Ascending aorta (tissue), 2 donors: ENCODE measurements at regions not wholly inside any gene's neighbourhood (a gene's known extent, or its start where the extent isn't known, plus 50 kb on each side); places are given as distances from the start of the nearest gene placed in this dataset.

Experiments
- DNase-seq, 2 donors: peaks; one replicate each; pipeline ENCODE4 v3.0.0-alpha.2; 2019; ENCODE audit warnings: low spot score in 2 of 2
- H3K27ac ChIP-seq, 2 donors: fragments of 200-600 bp; sonication (generic); one replicate each; pipeline ENCODE4 v1.5.1; 2016 to 2017; ENCODE audit warnings: mild to moderate bottlenecking in 1 of 2
- H3K27me3 ChIP-seq: fragments of 200-600 bp; sonication (generic); one replicate; pipeline ENCODE4 v1.5.1; 2017
- H3K36me3 ChIP-seq, 2 donors: fragments of 200-600 bp; sonication (generic); one replicate each; pipeline ENCODE4 v1.5.1; 2016
- H3K4me1 ChIP-seq, 2 donors: fragments of 200-600 bp; sonication (generic); one replicate each; pipeline ENCODE4 v1.5.1; 2016 to 2017; ENCODE audit warnings: mild to moderate bottlenecking in 1 of 2
- H3K4me3 ChIP-seq, 2 donors: fragments of 200-600 bp; sonication (generic); one replicate each; pipeline ENCODE4 v1.5.1; 2016 to 2017; ENCODE audit warnings: mild to moderate bottlenecking in 1 of 2
- H3K9me3 ChIP-seq, 2 donors: fragments of 200-600 bp; sonication (generic); one replicate each; pipeline ENCODE4 v1.5.1; 2016
- CTCF ChIP-seq, 3 experiments: fragments of 200-600 bp in 2 of 3; fragments of 450-650 bp in 1 of 3; sonication (generic) in 2 of 3; IDR thresholded peaks; one replicate each; pipeline ENCODE4 v1.5.1; 2016 to 2019; ENCODE audit warnings: antibody characterized with exemption in 3 of 3, mild to moderate bottlenecking in 1 of 3, moderate library complexity in 1 of 3
- intact Hi-C: fragments of 100-400 bp; cut with DNase I; formaldehyde crosslinking; loops from one replicate; pipeline ENCODE4 v1.15.1; 2023

GRCh38 chr15:92538115-92538514, 117.5 kb downstream of the FAM174B start:
- Histone ChIP-seq H3K4me1 (no peaks in the 10 kb centered on the region), H3K4me3 (no peak overlapping the region), H3K27ac (no peak overlapping the region), H3K9me3 (no peaks in the 10 kb centered on the region), H3K27me3 (no peaks in the 10 kb centered on the region), H3K36me3 (no peaks in the 10 kb centered on the region)
- no peak for TF ChIP-seq CTCF (IDR thresholded peaks at IDR 0.05)
- no peak for DNase-seq
- intact Hi-C loops = no loop called here

GRCh38 chr15:92533298-92533697, 122.3 kb downstream of the FAM174B start:
- H3K36me3 ChIP-seq = no peaks in the 10 kb centered on the region
- intact Hi-C loops = no loop called here
- no peaks in the 10 kb centered on the region for H3K27me3 ChIP-seq
- TF ChIP-seq CTCF (IDR thresholded peaks at IDR 0.05) = no peak
- H3K4me3 ChIP-seq = no peak overlapping the region
- no peak for DNase-seq
- no peaks in the 10 kb centered on the region for H3K4me1 ChIP-seq
- H3K9me3 ChIP-seq = no peaks in the 10 kb centered on the region
- no peak overlapping the region for H3K27ac ChIP-seq

- Histone ChIP-seq H3K27ac (no peak overlapping the region), H3K9me3 (no peaks in the 10 kb centered on the region), H3K36me3 (no peaks in the 10 kb centered on the region), H3K27me3 (no peaks in the 10 kb centered on the region), H3K4me1 (no peaks in the 10 kb centered on the region), H3K4me3 (no peak overlapping the region)
- TF ChIP-seq CTCF (IDR thresholded peaks at IDR 0.05) = no peak
- DNase-seq = no peak
- intact Hi-C loops = no loop called here
Observed at GRCh38 chr15:92531406-92531805, 124.2 kb downstream of the FAM174B start.

GRCh38 chr15:92528736-92529135, 126.8 kb downstream of the FAM174B start:
- H3K27ac ChIP-seq = no peak overlapping the region
- H3K36me3 ChIP-seq = no peaks in the 10 kb centered on the region
- intact Hi-C loops = loop anchor here (10.0 kb wide), 1 partner anchor 156 kb away; no protein-coding TSS in a partner anchor
- H3K4me1 ChIP-seq = no peaks in the 10 kb centered on the region
- H3K4me3 ChIP-seq = no peak overlapping the region
- H3K9me3 ChIP-seq = no peaks in the 10 kb centered on the region
- TF ChIP-seq CTCF (IDR thresholded peaks at IDR 0.05) = no peak
- no peaks in the 10 kb centered on the region for H3K27me3 ChIP-seq
- no peak for DNase-seq

GRCh38 chr15:92527197-92527596, 128.4 kb downstream of the FAM174B start:
- intact Hi-C loops = loop anchor here (10.0 kb wide), 1 partner anchor 158 kb away; no protein-coding TSS in a partner anchor
- Histone ChIP-seq H3K27me3 (no peaks in the 10 kb centered on the region), H3K27ac (no peak overlapping the region), H3K4me1 (no peaks in the 10 kb centered on the region), H3K36me3 (no peaks in the 10 kb centered on the region), H3K4me3 (no peak overlapping the region), H3K9me3 (no peaks in the 10 kb centered on the region)
- no peak for DNase-seq
- TF ChIP-seq CTCF (IDR thresholded peaks at IDR 0.05) = no peak

GRCh38 chr15:92525758-92526245, 129.8 kb downstream of the FAM174B start:
- Histone ChIP-seq H3K27me3 (no peaks in the 10 kb centered on the region), H3K36me3 (no peaks in the 10 kb centered on the region), H3K27ac (no peak overlapping the region), H3K4me1 (no peaks in the 10 kb centered on the region), H3K9me3 (no peaks in the 10 kb centered on the region), H3K4me3 (no peak overlapping the region)
- intact Hi-C loops = loop anchor here (10.0 kb wide), 1 partner anchor 159 kb away; no protein-coding TSS in a partner anchor
- TF ChIP-seq CTCF (IDR thresholded peaks at IDR 0.05) = no peak
- no peak for DNase-seq
